ENCODE measurements at regions not wholly inside any gene's neighbourhood (a gene's known extent, or its start where the extent isn't known, plus 50 kb on each side); places are given as distances from the start of the nearest gene placed in this dataset.

DNA sequence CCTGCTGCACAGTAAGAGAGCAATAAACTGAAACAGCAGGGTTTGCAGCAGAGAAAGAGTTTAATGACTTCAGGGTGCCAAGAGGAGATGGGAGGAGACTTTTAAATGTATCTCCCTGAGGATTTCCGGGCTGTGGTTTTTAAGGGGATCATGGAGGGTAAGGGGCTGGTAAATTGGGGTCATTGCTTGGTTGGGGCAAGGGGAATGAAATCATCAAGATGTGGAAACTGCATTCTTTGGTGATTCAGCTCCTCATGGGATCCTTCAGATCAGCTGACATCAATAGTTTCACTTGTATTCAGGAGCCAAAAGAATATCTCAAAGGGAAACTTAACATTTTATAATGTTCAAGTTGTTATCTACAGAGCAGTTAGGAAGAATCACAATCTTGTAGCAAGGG is 174.3 kb upstream of the ANXA10 start:
- TF ChIP-seq, protein P1, sequence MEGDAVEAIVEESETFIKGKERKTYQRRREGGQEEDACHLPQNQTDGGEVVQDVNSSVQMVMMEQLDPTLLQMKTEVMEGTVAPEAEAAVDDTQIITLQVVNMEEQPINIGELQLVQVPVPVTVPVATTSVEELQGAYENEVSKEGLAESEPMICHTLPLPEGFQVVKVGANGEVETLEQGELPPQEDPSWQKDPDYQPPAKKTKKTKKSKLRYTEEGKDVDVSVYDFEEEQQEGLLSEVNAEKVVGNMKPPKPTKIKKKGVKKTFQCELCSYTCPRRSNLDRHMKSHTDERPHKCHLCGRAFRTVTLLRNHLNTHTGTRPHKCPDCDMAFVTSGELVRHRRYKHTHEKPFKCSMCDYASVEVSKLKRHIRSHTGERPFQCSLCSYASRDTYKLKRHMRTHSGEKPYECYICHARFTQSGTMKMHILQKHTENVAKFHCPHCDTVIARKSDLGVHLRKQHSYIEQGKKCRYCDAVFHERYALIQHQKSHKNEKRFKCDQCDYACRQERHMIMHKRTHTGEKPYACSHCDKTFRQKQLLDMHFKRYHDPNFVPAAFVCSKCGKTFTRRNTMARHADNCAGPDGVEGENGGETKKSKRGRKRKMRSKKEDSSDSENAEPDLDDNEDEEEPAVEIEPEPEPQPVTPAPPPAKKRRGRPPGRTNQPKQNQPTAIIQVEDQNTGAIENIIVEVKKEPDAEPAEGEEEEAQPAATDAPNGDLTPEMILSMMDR (conservative IDR thresholded peaks at IDR 0.05 in 1 of 2, IDR thresholded peaks at IDR 0.05 in 1 of 2; ENCODE audit: extremely low read depth in 1 of 2, insufficient read depth in 1 of 2, low read depth in 1 of 2, low read length in 2 of 2), result no peak
- no peak for TF ChIP-seq EZH2 (IDR thresholded peaks at IDR 0.05; ENCODE audit: borderline replicate concordance, low read length)
